GM23338 (cell line): ENCODE measurements at regions not wholly inside any gene's neighbourhood (a gene's known extent, or its start where the extent isn't known, plus 50 kb on each side); places are given as distances from the start of the nearest gene placed in this dataset.

ENCODE experiments used
- ATAC-seq: fragments of 200-7000 bp; cut with Tn5 transposase; 3 replicates; pipeline ENCODE4 v1.9.1; 2020
- DNase-seq: peaks from one replicate; pipeline ENCODE4 v3.0.0-alpha.2; 2015; ENCODE audit warnings: low spot score
- H2AFZ ChIP-seq: fragments of 200-600 bp; sonication (generic); 2 replicates; pipeline ENCODE4 v1.8.0; 2016; ENCODE audit warnings: antibody characterized with exemption, mild to moderate bottlenecking, moderate library complexity
- H3F3A ChIP-seq: fragments of 200-600 bp; sonication (generic); replicated peaks from 2 replicates; pipeline ENCODE4 v1.8.0; 2017; ENCODE audit warnings: antibody characterized with exemption, mixed run types, low read depth
- H3K27ac ChIP-seq: fragments of 200-600 bp; sonication (generic); 2 replicates; pipeline ENCODE4 v1.6.1; 2016; ENCODE audit warnings: low read depth
- H3K27me3 ChIP-seq: fragments of 200-600 bp; sonication (generic); 2 replicates; pipeline ENCODE4 v1.8.0; 2016; ENCODE audit warnings: mild to moderate bottlenecking, mixed run types, moderate library complexity; ENCODE audit not compliant: insufficient read depth
- H3K36me3 ChIP-seq: fragments of 200-600 bp; sonication (generic); 2 replicates; pipeline ENCODE4 v1.8.0; 2016; ENCODE audit warnings: mild to moderate bottlenecking; ENCODE audit not compliant: insufficient read depth
- H3K4me1 ChIP-seq: fragments of 200-600 bp; sonication (generic); 2 replicates; pipeline ENCODE4 v1.8.0; 2016; ENCODE audit warnings: mild to moderate bottlenecking, moderate library complexity; ENCODE audit not compliant: insufficient read depth
- H3K4me2 ChIP-seq: fragments of 200-600 bp; sonication (generic); 2 replicates; pipeline ENCODE4 v1.7.1; 2017; ENCODE audit warnings: mixed run types
- H3K4me3 ChIP-seq: fragments of 200-600 bp; sonication (generic); 2 replicates; pipeline ENCODE4 v1.6.1; 2016; ENCODE audit warnings: mixed run types
- H3K79me2 ChIP-seq: fragments of 200-600 bp; sonication (generic); replicated peaks from 2 replicates; pipeline ENCODE4 v1.8.0; 2017; ENCODE audit warnings: mild to moderate bottlenecking; ENCODE audit not compliant: insufficient read depth
- H3K9me2 ChIP-seq: fragments of 200-600 bp; sonication (generic); 2 replicates; pipeline ENCODE4 v1.8.0; 2017; ENCODE audit not compliant: insufficient read depth
- H4K20me1 ChIP-seq: fragments of 200-600 bp; sonication (generic); replicated peaks from 2 replicates; pipeline ENCODE4 v1.8.0; 2017; ENCODE audit warnings: mild to moderate bottlenecking; ENCODE audit not compliant: insufficient read depth
- H3K27ac Mint-ChIP-seq: 2 replicates; pipeline ENCODE4 v1.8.0; 2020; ENCODE audit warnings: inconsistent platforms, mild to moderate bottlenecking, moderate library complexity, mixed read lengths
- H3K27me3 Mint-ChIP-seq: 3 replicates; pipeline ENCODE4 v1.8.0; 2022; ENCODE audit warnings: low read depth, mild to moderate bottlenecking, moderate library complexity, mixed read lengths, inconsistent platforms; ENCODE audit not compliant: insufficient read depth, poor library complexity
- H3K36me3 Mint-ChIP-seq: 3 replicates; pipeline ENCODE4 v1.8.0; 2021; ENCODE audit warnings: low read depth, mild to moderate bottlenecking, inconsistent platforms, moderate library complexity, mixed read lengths
- H3K4me1 Mint-ChIP-seq: 3 replicates; pipeline ENCODE4 v1.8.0; 2020; ENCODE audit warnings: mild to moderate bottlenecking, inconsistent platforms, mixed read lengths
- H3K4me3 Mint-ChIP-seq: 3 replicates; pipeline ENCODE4 v1.8.0; 2021; ENCODE audit warnings: moderate library complexity, mild to moderate bottlenecking, inconsistent platforms, mixed read lengths
- H3K9me3 Mint-ChIP-seq: 3 replicates; pipeline ENCODE4 v1.8.0; 2020; ENCODE audit warnings: moderate library complexity, mild to moderate bottlenecking, inconsistent platforms, mixed read lengths
- CREB1 ChIP-seq: fragments of 250-450 bp; sonication (Bioruptor Pico); IDR thresholded peaks from 2 replicates; pipeline ENCODE4 v1.5.0; 2020; ENCODE audit warnings: low read depth, mild to moderate bottlenecking, moderate library complexity
- CTCF ChIP-seq, 2 experiments: fragments of 200-600 bp in 1 of 2; sonication (generic) in 1 of 2; conservative IDR thresholded peaks; 2 replicates each; pipeline versions ENCODE4 v1.5.1 to v1.6.1; 2016 to 2017; ENCODE audit warnings: antibody characterized with exemption in 2 of 2, low read depth in 2 of 2, mild to moderate bottlenecking in 2 of 2, moderate library complexity in 1 of 2
- EZH2 ChIP-seq: fragments of 200-600 bp; sonication (generic); IDR thresholded peaks from one replicate; pipeline ENCODE4 v1.8.0; 2017; ENCODE audit warnings: antibody characterized with exemption, mild to moderate bottlenecking, low read depth; ENCODE audit not compliant: unreplicated experiment
- EZH2phosphoT487 ChIP-seq: fragments of 200-600 bp; sonication (generic); IDR thresholded peaks from one replicate; pipeline ENCODE4 v1.8.1; 2018; ENCODE audit warnings: antibody characterized with exemption; ENCODE audit not compliant: unreplicated experiment
- JUNB ChIP-seq: IDR thresholded peaks from one replicate; pipeline ENCODE4 v1.6.1; 2016; ENCODE audit warnings: antibody characterized with exemption; ENCODE audit not compliant: unreplicated experiment
- NANOG ChIP-seq: IDR thresholded peaks from 2 replicates; pipeline ENCODE4 v1.6.1; 2016; ENCODE audit warnings: antibody characterized with exemption, borderline replicate concordance
- REST ChIP-seq: IDR thresholded peaks from one replicate; pipeline ENCODE4 v1.6.1; 2018; ENCODE audit warnings: antibody characterized with exemption; ENCODE audit not compliant: unreplicated experiment
- ZNF114 ChIP-seq: fragments of 250-450 bp; sonication (Bioruptor Pico); IDR thresholded peaks from 2 replicates; pipeline ENCODE4 v1.5.0; 2020; ENCODE audit warnings: mild to moderate bottlenecking, moderate library complexity
- ZNF331 ChIP-seq: fragments of 250-450 bp; sonication (Bioruptor Pico); IDR thresholded peaks from 2 replicates; pipeline ENCODE4 v1.5.0; 2020; ENCODE audit warnings: low read depth, mild to moderate bottlenecking, moderate library complexity

GRCh38 chr3:74328435-74328834 is 286.0 kb downstream of the CNTN3 start (continued):
- TF ChIP-seq REST (no peak), JUNB (no peak), EZH2 (no peak)

DNA sequence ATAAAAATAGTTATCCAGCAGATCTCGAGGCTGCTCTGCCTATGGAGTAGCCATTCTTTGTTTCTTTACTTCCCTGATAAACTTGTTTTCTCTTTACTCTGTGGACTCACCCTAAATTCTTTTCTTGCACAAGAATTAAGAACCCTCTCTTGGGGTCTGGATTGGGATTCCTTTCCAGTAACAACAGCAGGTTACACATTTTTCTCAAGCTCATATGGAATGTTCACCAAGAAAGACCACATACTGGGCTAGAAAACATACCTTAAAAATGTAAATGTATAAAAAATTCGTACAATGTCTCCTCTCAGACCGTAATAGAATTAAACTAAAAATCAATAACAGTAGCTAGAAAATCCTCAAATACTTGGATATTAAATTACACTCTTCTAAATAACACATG is 299.2 kb downstream of the CNTN3 start:
- Histone ChIP-seq H3K9me2 (no peaks in the 10 kb centered on the region), H3K4me2 (no peak overlapping the region), H3K4me1 (peaks cover 4% of the 10 kb centered on the region; the same call in 1 of the 2 replicates), H3K4me3 (no peak overlapping the region), H2AFZ (no peak overlapping the region), H3K27ac (no peak overlapping the region), H3F3A (no peaks in the 10 kb centered on the region), H4K20me1 (no peaks in the 10 kb centered on the region), H3K79me2 (no peaks in the 10 kb centered on the region), H3K36me3 (no peaks in the 10 kb centered on the region; the same call in 1 of the 2 replicates), H3K27me3 (no peaks in the 10 kb centered on the region)
- DNase-seq (no peak), ATAC-seq (no peak)
- H3K27me3 Mint-ChIP-seq, result no peaks in the 10 kb centered on the region
- H3K27ac Mint-ChIP-seq, result no peak overlapping the region
- TF ChIP-seq EZH2phosphoT487, result no peak
- no peak for TF ChIP-seq CTCF (conservative IDR thresholded peaks at IDR 0.05; ENCODE audit: low read depth in 2 of 2)
- TF ChIP-seq CREB1 (CRISPR knock-in tag), result no peak
- no peak for TF ChIP-seq JUNB
- peaks cover 28% of the 10 kb centered on the region for H3K9me3 Mint-ChIP-seq
- H3K4me3 Mint-ChIP-seq, result no peak overlapping the region
- H3K4me1 Mint-ChIP-seq, result peaks cover 4% of the 10 kb centered on the region; the same call in 2 of the 3 replicates
- H3K36me3 Mint-ChIP-seq, result peaks cover 12% of the 10 kb centered on the region; the same call in 2 of the 3 replicates

DNA sequence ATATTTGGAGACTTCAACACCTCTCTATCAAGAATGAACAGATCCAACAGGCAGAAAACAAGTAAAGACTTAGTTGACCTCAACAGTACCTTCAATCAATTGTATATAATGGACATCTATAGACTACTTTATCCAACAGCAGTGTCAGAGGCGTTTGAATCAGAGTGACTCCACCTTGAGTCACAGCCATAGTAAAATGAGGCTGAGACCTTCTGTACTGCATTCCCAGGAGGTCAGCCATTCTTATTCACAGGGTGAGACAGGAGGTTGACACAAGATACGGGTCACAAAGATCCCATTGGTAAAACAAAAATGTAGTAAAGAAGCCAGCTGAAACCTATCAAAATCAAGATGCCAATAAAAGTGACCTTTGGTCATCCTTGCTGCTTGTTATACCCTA is 299.8 kb downstream of the CNTN3 start:
- H3K4me2 ChIP-seq, result no peak overlapping the region
- no peaks in the 10 kb centered on the region for H3K27me3 Mint-ChIP-seq
- no peak overlapping the region for H3K27ac Mint-ChIP-seq
- H2AFZ ChIP-seq, result no peak overlapping the region
- peaks cover 27% of the 10 kb centered on the region for H3K9me3 Mint-ChIP-seq
- peaks cover 12% of the 10 kb centered on the region; the same call in 2 of the 3 replicates for H3K36me3 Mint-ChIP-seq
- no peaks in the 10 kb centered on the region for H3K9me2 ChIP-seq
- no peak overlapping the region for H3K4me3 Mint-ChIP-seq
- H3F3A ChIP-seq, result no peaks in the 10 kb centered on the region
- H4K20me1 ChIP-seq, result no peaks in the 10 kb centered on the region
- DNase-seq (no peak), ATAC-seq (no peak)
- no peak overlapping the region for H3K27ac ChIP-seq
- H3K79me2 ChIP-seq, result no peaks in the 10 kb centered on the region
- H3K4me3 ChIP-seq, result no peak overlapping the region
- peaks cover 4% of the 10 kb centered on the region; the same call in 1 of the 2 replicates for H3K4me1 ChIP-seq
- H3K36me3 ChIP-seq, result no peaks in the 10 kb centered on the region; the same call in 1 of the 2 replicates
- H3K4me1 Mint-ChIP-seq, result peaks cover 4% of the 10 kb centered on the region; the same call in 2 of the 3 replicates
- H3K27me3 ChIP-seq, result no peaks in the 10 kb centered on the region
- TF ChIP-seq ZNF114 (CRISPR knock-in tag) (no peak), EZH2phosphoT487 (no peak), ZNF331 (CRISPR knock-in tag) (no peak), NANOG (no peak), EZH2 (no peak)
